ENCODE measurements at regions not wholly inside any gene's neighbourhood (a gene's known extent, or its start where the extent isn't known, plus 50 kb on each side); places are given as distances from the start of the nearest gene placed in this dataset.

- TF ChIP-seq CTCF (IDR thresholded peaks at IDR 0.05; ENCODE audit: insufficient read depth, low read length) (no peak), SPI1 (IDR thresholded peaks at IDR 0.05; ENCODE audit: borderline replicate concordance, low read depth) (no peak), REST (IDR thresholded peaks at IDR 0.05; ENCODE audit: insufficient replicate concordance, low read depth) (no peak), GABPA (IDR thresholded peaks at IDR 0.05; ENCODE audit: low read depth) (no peak), POLR2AphosphoS5 (IDR thresholded peaks at IDR 0.05; ENCODE audit: low read depth) (no peak)
- Histone ChIP-seq H3K27me3 (ENCODE audit: insufficient read depth, poor library complexity, severe bottlenecking) (no peaks in the 10 kb centered on the region), H3K27ac (replicated peaks) (no peak overlapping the region), H3K4me3 (replicated peaks; ENCODE audit: insufficient read depth, low read length) (no peak overlapping the region)
- DNase-seq (ENCODE audit: low read depth in 1 of 2, low spot score in 1 of 2), result no peak
These were observed 542.8 kb downstream of the CDH26 start for GRCh38 chr20:60501048-60501447.

- no peak overlapping the region for H3K27ac ChIP-seq (replicated peaks)
- no peak overlapping the region for H3K4me3 ChIP-seq (replicated peaks; ENCODE audit: insufficient read depth, low read length)
- TF ChIP-seq GABPA (IDR thresholded peaks at IDR 0.05; ENCODE audit: low read depth) (no peak), POLR2AphosphoS5 (IDR thresholded peaks at IDR 0.05; ENCODE audit: low read depth) (no peak), SPI1 (IDR thresholded peaks at IDR 0.05; ENCODE audit: borderline replicate concordance, low read depth) (no peak), CTCF (IDR thresholded peaks at IDR 0.05; ENCODE audit: insufficient read depth, low read length) (no peak), REST (IDR thresholded peaks at IDR 0.05; ENCODE audit: insufficient replicate concordance, low read depth) (no peak)
- no peak for DNase-seq (ENCODE audit: low read depth in 1 of 2, low spot score in 1 of 2)
- no peaks in the 10 kb centered on the region for H3K27me3 ChIP-seq (ENCODE audit: insufficient read depth, poor library complexity, severe bottlenecking)
These were observed 544.7 kb downstream of the CDH26 start for GRCh38 chr20:60502881-60503280.

- no peak for TF ChIP-seq SPI1 (IDR thresholded peaks at IDR 0.05; ENCODE audit: borderline replicate concordance, low read depth)
- Histone ChIP-seq H3K27me3 (ENCODE audit: insufficient read depth, poor library complexity, severe bottlenecking) (peaks cover 14% of the 10 kb centered on the region), H3K4me3 (replicated peaks; ENCODE audit: insufficient read depth, low read length) (no peak overlapping the region), H3K27ac (replicated peaks) (no peak overlapping the region)
- no peak for DNase-seq (ENCODE audit: low read depth in 1 of 2, low spot score in 1 of 2)
These were observed 547.2 kb downstream of the CDH26 start for GRCh38 chr20:60505423-60505822.

- TF ChIP-seq CTCF (IDR thresholded peaks at IDR 0.05; ENCODE audit: insufficient read depth, low read length) (no peak), SPI1 (IDR thresholded peaks at IDR 0.05; ENCODE audit: borderline replicate concordance, low read depth) (no peak), REST (IDR thresholded peaks at IDR 0.05; ENCODE audit: insufficient replicate concordance, low read depth) (no peak), GABPA (IDR thresholded peaks at IDR 0.05; ENCODE audit: low read depth) (no peak), POLR2AphosphoS5 (IDR thresholded peaks at IDR 0.05; ENCODE audit: low read depth) (no peak)
- no peak overlapping the region for H3K27ac ChIP-seq (replicated peaks)
- H3K27me3 ChIP-seq (ENCODE audit: insufficient read depth, poor library complexity, severe bottlenecking), result peaks cover 14% of the 10 kb centered on the region
- H3K4me3 ChIP-seq (replicated peaks; ENCODE audit: insufficient read depth, low read length), result no peak overlapping the region
- no peak for DNase-seq (ENCODE audit: low read depth in 1 of 2, low spot score in 1 of 2)
These were observed 547.8 kb downstream of the CDH26 start for GRCh38 chr20:60506061-60506460.

Data from HL-60 (cell line).